Transverse colon (tissue), 4 donors: ENCODE measurements at regions not wholly inside any gene's neighbourhood (a gene's known extent, or its start where the extent isn't known, plus 50 kb on each side); places are given as distances from the start of the nearest gene placed in this dataset.

ENCODE experiments used
- CTCF ChIP-seq, 5 experiments: fragments of 200-600 bp in 3 of 5; fragments of 450-650 bp in 2 of 5; sonication (generic) in 3 of 5; IDR thresholded peaks; 1 replicate in 2 of 5; 2 replicates in 3 of 5; pipeline ENCODE4 v1.5.1; 2016 to 2017; ENCODE audit warnings: antibody characterized with exemption in 5 of 5, inconsistent platforms in 3 of 5, mild to moderate bottlenecking in 2 of 5, moderate library complexity in 1 of 5
- EP300 ChIP-seq: sonication (generic); formaldehyde crosslinking; IDR thresholded peaks from one replicate; pipeline ENCODE4 v1.6.1; 2017; ENCODE audit warnings: antibody characterized with exemption, low read depth
- POLR2A ChIP-seq: fragments of 450-650 bp; IDR thresholded peaks from one replicate; pipeline ENCODE4 v1.6.1; 2016; ENCODE audit warnings: antibody characterized with exemption, mild to moderate bottlenecking, moderate library complexity
- POLR2AphosphoS5 ChIP-seq, 3 donors: sonication (generic); formaldehyde crosslinking; IDR thresholded peaks; one replicate each; pipeline ENCODE4 v1.6.1; 2016; ENCODE audit warnings: antibody characterized with exemption in 3 of 3

GRCh38 chr9:75830303-75830702, 60.2 kb upstream of the PCSK5 start:
- TF ChIP-seq CTCF (IDR thresholded peaks at IDR 0.05) (no peak), POLR2A (no peak), EP300 (no peak), POLR2AphosphoS5 (IDR thresholded peaks at IDR 0.05) (no peak)
